ENCODE measurements at regions not wholly inside any gene's neighbourhood (a gene's known extent, or its start where the extent isn't known, plus 50 kb on each side); places are given as distances from the start of the nearest gene placed in this dataset.

- Histone ChIP-seq H3K27me3 (ENCODE audit: insufficient read depth, low read length, poor library complexity, severe bottlenecking) (no peaks in the 10 kb centered on the region), H4K20me1 (ENCODE audit: insufficient read depth, low read length, poor library complexity, severe bottlenecking) (no peaks in the 10 kb centered on the region), H3K79me2 (ENCODE audit: insufficient read depth, low read length) (no peaks in the 10 kb centered on the region), H3K9me2 (replicated peaks; ENCODE audit: low read depth, low read length) (no peaks in the 10 kb centered on the region), H3K36me3 (ENCODE audit: insufficient read depth, low read length) (no peaks in the 10 kb centered on the region), H3K4me3 (ENCODE audit: low read length, poor library complexity, severe bottlenecking) (no peak overlapping the region), H3K4me1 (ENCODE audit: insufficient read depth, low read length, poor library complexity, severe bottlenecking) (no peaks in the 10 kb centered on the region), H2AFZ (ENCODE audit: low read length) (no peak overlapping the region), H3F3A (ENCODE audit: low read depth) (no peaks in the 10 kb centered on the region), H3K4me2 (ENCODE audit: low read depth, low read length, poor library complexity, severe bottlenecking) (no peak overlapping the region), H3K9me3 (ENCODE audit: insufficient read depth, low read depth, low read length) (no peaks in the 10 kb centered on the region), H3K9ac (ENCODE audit: low read depth, low read length, poor library complexity, severe bottlenecking) (no peak overlapping the region)
- no peak for TF ChIP-seq CTCF (conservative IDR thresholded peaks at IDR 0.05; ENCODE audit: low read length)
- no peak for TF ChIP-seq EZH2phosphoT487 (IDR thresholded peaks at IDR 0.05; ENCODE audit: borderline replicate concordance)
These were observed 648.4 kb downstream of the TMEM182 start for GRCh38 chr2:103410221-103410620.

- Histone ChIP-seq H3K36me3 (ENCODE audit: insufficient read depth, low read length) (no peaks in the 10 kb centered on the region), H3K27me3 (ENCODE audit: insufficient read depth, low read length, poor library complexity, severe bottlenecking) (no peaks in the 10 kb centered on the region), H3K4me3 (ENCODE audit: low read length, poor library complexity, severe bottlenecking) (no peak overlapping the region), H3F3A (ENCODE audit: low read depth) (no peaks in the 10 kb centered on the region), H3K9ac (ENCODE audit: low read depth, low read length, poor library complexity, severe bottlenecking) (no peak overlapping the region), H4K20me1 (ENCODE audit: insufficient read depth, low read length, poor library complexity, severe bottlenecking) (no peaks in the 10 kb centered on the region), H2AFZ (ENCODE audit: low read length) (no peak overlapping the region), H3K4me2 (ENCODE audit: low read depth, low read length, poor library complexity, severe bottlenecking) (no peak overlapping the region), H3K4me1 (ENCODE audit: insufficient read depth, low read length, poor library complexity, severe bottlenecking) (no peaks in the 10 kb centered on the region), H3K9me2 (replicated peaks; ENCODE audit: low read depth, low read length) (0 out of 2 replicates have a peak, but pooled peaks cover 4% of the 10 kb centered on the region), H3K79me2 (ENCODE audit: insufficient read depth, low read length) (no peaks in the 10 kb centered on the region), H3K9me3 (ENCODE audit: insufficient read depth, low read depth, low read length) (no peaks in the 10 kb centered on the region)
- TF ChIP-seq EZH2phosphoT487 (IDR thresholded peaks at IDR 0.05; ENCODE audit: borderline replicate concordance) (no peak), CTCF (conservative IDR thresholded peaks at IDR 0.05; ENCODE audit: low read length) (no peak)
These were observed 657.7 kb downstream of the TMEM182 start for GRCh38 chr2:103419506-103419905.

- Histone ChIP-seq H3K79me2 (ENCODE audit: insufficient read depth, low read length) (no peaks in the 10 kb centered on the region), H4K20me1 (ENCODE audit: insufficient read depth, low read length, poor library complexity, severe bottlenecking) (no peaks in the 10 kb centered on the region), H3K9ac (ENCODE audit: low read depth, low read length, poor library complexity, severe bottlenecking) (no peak overlapping the region), H3K27me3 (ENCODE audit: insufficient read depth, low read length, poor library complexity, severe bottlenecking) (no peaks in the 10 kb centered on the region), H3K4me3 (ENCODE audit: low read length, poor library complexity, severe bottlenecking) (no peak overlapping the region), H3K9me2 (replicated peaks; ENCODE audit: low read depth, low read length) (0 out of 2 replicates have a peak, but pooled peaks cover 4% of the 10 kb centered on the region), H3K4me1 (ENCODE audit: insufficient read depth, low read length, poor library complexity, severe bottlenecking) (no peaks in the 10 kb centered on the region), H3K36me3 (ENCODE audit: insufficient read depth, low read length) (no peaks in the 10 kb centered on the region), H3F3A (ENCODE audit: low read depth) (no peaks in the 10 kb centered on the region), H3K4me2 (ENCODE audit: low read depth, low read length, poor library complexity, severe bottlenecking) (no peak overlapping the region), H3K9me3 (ENCODE audit: insufficient read depth, low read depth, low read length) (no peaks in the 10 kb centered on the region), H2AFZ (ENCODE audit: low read length) (no peak overlapping the region)
- TF ChIP-seq CTCF (conservative IDR thresholded peaks at IDR 0.05; ENCODE audit: low read length): no peak
- no peak for TF ChIP-seq EZH2phosphoT487 (IDR thresholded peaks at IDR 0.05; ENCODE audit: borderline replicate concordance)
These were observed 661.3 kb downstream of the TMEM182 start for GRCh38 chr2:103423100-103423499.
